ENCODE measurements at regions not wholly inside any gene's neighbourhood (a gene's known extent, or its start where the extent isn't known, plus 50 kb on each side); places are given as distances from the start of the nearest gene placed in this dataset.

DNA sequence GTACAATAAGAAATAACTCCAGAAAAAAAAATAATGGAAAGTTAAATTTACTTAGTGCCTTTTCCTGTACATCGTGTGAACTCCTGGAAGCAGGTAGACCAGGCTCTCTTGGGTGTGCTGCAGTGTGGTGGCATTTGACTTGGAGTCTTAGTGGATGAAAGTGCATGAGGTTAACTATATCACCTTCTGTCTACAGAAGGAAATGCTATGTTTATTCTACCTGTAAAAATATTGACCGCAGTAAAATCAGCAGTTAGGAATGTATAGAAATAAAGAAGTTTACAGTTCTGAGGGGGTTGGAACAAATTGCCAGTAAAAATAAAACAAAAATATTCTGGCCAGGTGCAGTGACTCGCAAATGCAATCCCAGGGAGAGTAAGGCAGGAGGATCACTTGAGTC is 722.1 kb downstream of the LIG4 start:
- POLR2A ChIA-PET = no interaction called here
- no peaks in the 10 kb centered on the region for H3K27me3 ChIP-seq (ENCODE audit: control insufficient read depth in 1 of 2, insufficient read depth in 2 of 2, low read length in 2 of 2)
- Mint-ChIP-seq H3K4me1 (ENCODE audit: low read depth) (no peaks in the 10 kb centered on the region), H3K36me3 (ENCODE audit: low read depth) (no peaks in the 10 kb centered on the region), H3K27me3 (no peaks in the 10 kb centered on the region), H3K9me3 (peaks cover 3% of the 10 kb centered on the region), H3K4me3 (no peak overlapping the region), H3K27ac (no peak overlapping the region)
- no peaks in the 10 kb centered on the region for H3K36me3 ChIP-seq (ENCODE audit: insufficient read depth, low read length)
- no peak for DNase-seq
- TF ChIP-seq, protein P1, sequence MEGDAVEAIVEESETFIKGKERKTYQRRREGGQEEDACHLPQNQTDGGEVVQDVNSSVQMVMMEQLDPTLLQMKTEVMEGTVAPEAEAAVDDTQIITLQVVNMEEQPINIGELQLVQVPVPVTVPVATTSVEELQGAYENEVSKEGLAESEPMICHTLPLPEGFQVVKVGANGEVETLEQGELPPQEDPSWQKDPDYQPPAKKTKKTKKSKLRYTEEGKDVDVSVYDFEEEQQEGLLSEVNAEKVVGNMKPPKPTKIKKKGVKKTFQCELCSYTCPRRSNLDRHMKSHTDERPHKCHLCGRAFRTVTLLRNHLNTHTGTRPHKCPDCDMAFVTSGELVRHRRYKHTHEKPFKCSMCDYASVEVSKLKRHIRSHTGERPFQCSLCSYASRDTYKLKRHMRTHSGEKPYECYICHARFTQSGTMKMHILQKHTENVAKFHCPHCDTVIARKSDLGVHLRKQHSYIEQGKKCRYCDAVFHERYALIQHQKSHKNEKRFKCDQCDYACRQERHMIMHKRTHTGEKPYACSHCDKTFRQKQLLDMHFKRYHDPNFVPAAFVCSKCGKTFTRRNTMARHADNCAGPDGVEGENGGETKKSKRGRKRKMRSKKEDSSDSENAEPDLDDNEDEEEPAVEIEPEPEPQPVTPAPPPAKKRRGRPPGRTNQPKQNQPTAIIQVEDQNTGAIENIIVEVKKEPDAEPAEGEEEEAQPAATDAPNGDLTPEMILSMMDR (IDR thresholded peaks at IDR 0.05) = no peak
- no peaks in the 10 kb centered on the region for H3K4me1 ChIP-seq (ENCODE audit: insufficient read depth, low read length)
- no peak overlapping the region for H3K27ac ChIP-seq (ENCODE audit: low read depth in 1 of 2, low read length in 2 of 2)
- no peaks in the 10 kb centered on the region for H3K9me3 ChIP-seq (ENCODE audit: control insufficient read depth in 1 of 2, insufficient read depth in 1 of 2, low read length in 2 of 2)
- H3K4me3 ChIP-seq (ENCODE audit: low read length) = no peak overlapping the region
- ATAC-seq (ENCODE audit: poor library complexity) = no peak
- CTCF ChIA-PET = no interaction called here
- intact Hi-C loops (cut with DNase I, micrococcal nuclease) = no loop called here

DNA sequence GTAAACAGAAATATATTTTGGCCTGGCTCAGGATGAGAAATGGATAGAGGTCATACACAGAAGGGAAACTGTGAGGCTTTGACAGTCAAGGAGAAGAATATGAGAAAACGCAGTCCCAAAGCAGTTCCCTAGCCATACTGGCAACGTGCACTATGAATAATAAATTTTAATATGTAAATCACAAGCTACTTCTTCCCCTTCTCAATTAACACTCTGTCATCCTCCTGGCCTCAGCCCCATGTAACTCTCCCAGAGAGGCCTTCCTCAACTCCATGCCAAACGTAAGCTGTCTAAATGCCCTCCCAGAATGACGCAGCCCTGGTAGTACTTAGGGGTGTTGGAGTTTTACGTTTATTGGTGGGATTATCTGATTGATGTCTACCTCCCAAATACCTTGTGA is 732.6 kb downstream of the LIG4 start:
- ATAC-seq (ENCODE audit: poor library complexity) = no peak
- CTCF ChIA-PET = no interaction called here
- H3K27me3 ChIP-seq (ENCODE audit: control insufficient read depth in 1 of 2, insufficient read depth in 2 of 2, low read length in 2 of 2) = no peaks in the 10 kb centered on the region

DNA sequence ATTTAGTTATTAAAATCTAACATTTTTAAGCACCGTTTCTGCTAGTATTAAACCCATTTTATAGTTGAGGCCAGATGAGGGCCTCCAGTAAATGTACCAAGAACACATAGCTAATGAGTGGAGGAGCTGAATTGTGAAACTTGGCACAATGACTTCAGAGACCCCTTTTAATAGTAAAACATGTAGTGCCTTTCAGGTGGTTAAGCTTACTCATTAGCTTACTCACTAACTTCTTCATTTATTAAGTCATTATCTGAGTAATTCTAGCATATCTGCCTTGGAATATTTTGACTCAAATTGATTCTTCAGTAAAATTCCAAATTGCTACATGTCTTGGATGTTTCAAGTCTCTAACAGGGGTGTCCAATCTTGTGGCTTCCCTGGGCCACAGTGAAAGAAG is 735.2 kb downstream of the LIG4 start:
- H3K27ac Mint-ChIP-seq = no peak overlapping the region
- ATAC-seq (ENCODE audit: poor library complexity) = no peak
- no peaks in the 10 kb centered on the region for H3K36me3 ChIP-seq (ENCODE audit: insufficient read depth, low read length)
- H3K9me3 Mint-ChIP-seq = peaks cover 4% of the 10 kb centered on the region
- CTCF ChIA-PET = no interaction called here
- POLR2A ChIA-PET = no interaction called here
- H3K4me1 Mint-ChIP-seq (ENCODE audit: low read depth) = no peaks in the 10 kb centered on the region
- intact Hi-C loops (cut with DNase I, micrococcal nuclease) = no loop called here
- TF ChIP-seq, protein P1 (IDR thresholded peaks at IDR 0.05) = no peak
- H3K27me3 ChIP-seq (ENCODE audit: control insufficient read depth in 1 of 2, insufficient read depth in 2 of 2, low read length in 2 of 2) = no peaks in the 10 kb centered on the region
- H3K4me1 ChIP-seq (ENCODE audit: insufficient read depth, low read length) = no peaks in the 10 kb centered on the region
- H3K27me3 Mint-ChIP-seq = no peaks in the 10 kb centered on the region
- no peak for DNase-seq
- no peak overlapping the region for H3K4me3 Mint-ChIP-seq
- H3K4me3 ChIP-seq (ENCODE audit: low read length) = no peak overlapping the region
- H3K9me3 ChIP-seq (ENCODE audit: control insufficient read depth in 1 of 2, insufficient read depth in 1 of 2, low read length in 2 of 2) = no peaks in the 10 kb centered on the region
- H3K36me3 Mint-ChIP-seq (ENCODE audit: low read depth) = no peaks in the 10 kb centered on the region
- no peak overlapping the region for H3K27ac ChIP-seq (ENCODE audit: low read depth in 1 of 2, low read length in 2 of 2)

More for the DNA sequence above, 732.6 kb downstream of the LIG4 start:
- no peaks in the 10 kb centered on the region for H3K36me3 Mint-ChIP-seq (ENCODE audit: low read depth)
- no peak overlapping the region for H3K4me3 ChIP-seq (ENCODE audit: low read length)
- H3K4me3 Mint-ChIP-seq = no peak overlapping the region
- H3K27ac Mint-ChIP-seq = no peak overlapping the region
- no peaks in the 10 kb centered on the region for H3K4me1 ChIP-seq (ENCODE audit: insufficient read depth, low read length)
- H3K27me3 Mint-ChIP-seq = no peaks in the 10 kb centered on the region
- no peak for DNase-seq
- H3K36me3 ChIP-seq (ENCODE audit: insufficient read depth, low read length) = no peaks in the 10 kb centered on the region
- POLR2A ChIA-PET = no interaction called here
- TF ChIP-seq, protein P1 (IDR thresholded peaks at IDR 0.05) = no peak
- no peaks in the 10 kb centered on the region for H3K4me1 Mint-ChIP-seq (ENCODE audit: low read depth)
- no peaks in the 10 kb centered on the region for H3K9me3 ChIP-seq (ENCODE audit: control insufficient read depth in 1 of 2, insufficient read depth in 1 of 2, low read length in 2 of 2)
- intact Hi-C loops (cut with DNase I, micrococcal nuclease) = no loop called here
- H3K27ac ChIP-seq (ENCODE audit: low read depth in 1 of 2, low read length in 2 of 2) = no peak overlapping the region
- H3K9me3 Mint-ChIP-seq = peaks cover 4% of the 10 kb centered on the region

Measured in CD4-positive, alpha-beta T cell (primary cell).